ENCODE measurements at regions not wholly inside any gene's neighbourhood (a gene's known extent, or its start where the extent isn't known, plus 50 kb on each side); places are given as distances from the start of the nearest gene placed in this dataset.

DNA sequence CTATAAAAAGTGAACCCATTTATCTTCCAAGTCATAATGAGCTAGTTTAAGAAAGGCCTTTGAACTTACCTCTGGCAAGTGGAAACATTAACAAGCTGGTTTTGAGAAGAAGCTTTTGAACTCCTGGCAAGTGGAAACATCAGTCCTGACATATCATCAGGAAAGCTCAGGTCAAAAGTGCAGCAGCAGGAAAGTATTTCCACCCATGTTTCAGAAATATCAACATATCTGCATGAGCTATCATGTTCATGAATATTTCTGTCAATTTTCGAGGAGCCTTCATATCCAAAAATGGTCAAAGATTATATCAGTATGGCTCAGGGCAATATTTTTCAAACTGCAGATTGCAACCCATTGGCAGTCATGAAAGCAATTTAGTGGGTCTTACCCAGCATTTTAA lies 133.9 kb downstream of the PLK2 start:
- intact Hi-C loops (cut with DNase I; ENCODE audit: low total_unique reads) = no loop called here
- no peak overlapping the region for H3K4me3 ChIP-seq (ENCODE audit: low read depth, poor library complexity, severe bottlenecking)
- no peak for DNase-seq (ENCODE audit: low spot score in 2 of 2)
- 39 to 44% methylated on average over 1 of the region's 1 CpG for WGBS, 2 donors
- TF ChIP-seq, protein P1, sequence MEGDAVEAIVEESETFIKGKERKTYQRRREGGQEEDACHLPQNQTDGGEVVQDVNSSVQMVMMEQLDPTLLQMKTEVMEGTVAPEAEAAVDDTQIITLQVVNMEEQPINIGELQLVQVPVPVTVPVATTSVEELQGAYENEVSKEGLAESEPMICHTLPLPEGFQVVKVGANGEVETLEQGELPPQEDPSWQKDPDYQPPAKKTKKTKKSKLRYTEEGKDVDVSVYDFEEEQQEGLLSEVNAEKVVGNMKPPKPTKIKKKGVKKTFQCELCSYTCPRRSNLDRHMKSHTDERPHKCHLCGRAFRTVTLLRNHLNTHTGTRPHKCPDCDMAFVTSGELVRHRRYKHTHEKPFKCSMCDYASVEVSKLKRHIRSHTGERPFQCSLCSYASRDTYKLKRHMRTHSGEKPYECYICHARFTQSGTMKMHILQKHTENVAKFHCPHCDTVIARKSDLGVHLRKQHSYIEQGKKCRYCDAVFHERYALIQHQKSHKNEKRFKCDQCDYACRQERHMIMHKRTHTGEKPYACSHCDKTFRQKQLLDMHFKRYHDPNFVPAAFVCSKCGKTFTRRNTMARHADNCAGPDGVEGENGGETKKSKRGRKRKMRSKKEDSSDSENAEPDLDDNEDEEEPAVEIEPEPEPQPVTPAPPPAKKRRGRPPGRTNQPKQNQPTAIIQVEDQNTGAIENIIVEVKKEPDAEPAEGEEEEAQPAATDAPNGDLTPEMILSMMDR (IDR thresholded peaks at IDR 0.05) = no peak
- TF ChIP-seq POLR2A (IDR thresholded peaks at IDR 0.05) = no peak

DNA sequence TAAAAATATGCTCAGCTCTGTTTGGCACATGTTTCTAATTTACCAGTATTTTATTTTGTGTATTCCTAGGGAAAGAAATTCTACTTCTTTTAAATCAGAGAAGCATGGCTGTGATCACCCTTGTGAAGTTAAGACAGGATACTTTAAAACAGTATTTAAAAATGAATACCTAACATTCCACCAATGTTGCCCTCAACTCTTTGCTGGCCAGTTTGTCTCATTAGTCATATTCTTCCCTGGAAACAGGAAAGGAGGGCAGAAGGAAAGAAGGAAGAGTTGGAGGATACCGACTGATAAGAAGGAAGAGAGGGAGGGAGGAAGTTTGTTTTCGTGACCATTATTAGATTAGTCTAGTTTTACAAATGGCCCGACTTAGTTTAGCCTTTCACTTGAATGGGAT lies 137.4 kb downstream of the PLK2 start:
- intact Hi-C loops (cut with DNase I; ENCODE audit: low total_unique reads) = no loop called here
- no peak overlapping the region for H3K4me3 ChIP-seq (ENCODE audit: low read depth, poor library complexity, severe bottlenecking)
- 50 to 51% methylated on average over 3 of the region's 3 CpGs for WGBS, 2 donors
- no peak for DNase-seq (ENCODE audit: low spot score in 2 of 2)
- TF ChIP-seq, protein P1 (IDR thresholded peaks at IDR 0.05) = no peak
- no peak for TF ChIP-seq POLR2A (IDR thresholded peaks at IDR 0.05)

DNA sequence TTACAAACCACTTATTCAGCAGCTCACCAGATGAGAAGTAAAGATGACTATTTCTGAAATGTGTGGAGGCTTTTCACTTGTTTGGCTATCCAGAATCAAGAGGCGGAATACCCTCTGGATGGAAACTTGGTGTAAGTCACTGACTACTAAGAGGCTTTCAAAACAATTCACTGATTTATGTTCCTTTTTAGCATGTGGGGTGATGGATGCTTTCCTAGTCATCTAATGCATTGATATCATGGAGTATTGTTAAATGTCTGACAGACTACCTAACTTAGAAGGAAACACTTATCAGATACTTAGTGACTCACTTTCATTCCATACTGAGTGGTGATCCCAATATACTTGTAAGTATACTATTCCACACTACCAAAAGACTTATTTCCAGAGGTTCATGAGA lies 141.4 kb downstream of the PLK2 start:
- intact Hi-C loops (cut with DNase I; ENCODE audit: low total_unique reads) = no loop called here
- TF ChIP-seq, protein P1 (IDR thresholded peaks at IDR 0.05) = no peak
- no peak for TF ChIP-seq POLR2A (IDR thresholded peaks at IDR 0.05)
- no peak overlapping the region for H3K4me3 ChIP-seq (ENCODE audit: low read depth, poor library complexity, severe bottlenecking)
- WGBS, 2 donors = 82 to 88% methylated on average over 1 of the region's 1 CpG
- no peak for DNase-seq (ENCODE audit: low spot score in 2 of 2)

DNA sequence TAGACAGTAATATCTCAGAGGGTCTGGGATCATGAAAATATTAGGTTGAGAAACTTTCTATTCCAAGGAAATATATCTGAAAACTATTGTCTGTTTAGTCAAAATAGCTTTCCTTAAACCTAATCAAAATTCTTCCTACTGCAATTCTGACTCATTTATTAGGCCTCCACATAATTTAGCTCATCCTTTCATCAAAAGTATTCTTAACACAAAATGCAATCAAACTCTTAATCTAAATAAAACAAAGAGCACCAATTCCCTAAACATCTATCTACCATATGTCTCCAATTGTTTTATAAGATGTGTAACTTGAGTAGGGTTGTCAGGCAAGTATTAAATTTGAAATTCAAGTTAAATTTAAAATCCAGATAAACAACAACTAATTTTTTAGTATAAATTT lies 142.1 kb downstream of the PLK2 start:
- intact Hi-C loops (cut with DNase I; ENCODE audit: low total_unique reads) = no loop called here
- no peak overlapping the region for H3K4me3 ChIP-seq (ENCODE audit: low read depth, poor library complexity, severe bottlenecking)
- TF ChIP-seq, protein P1 (IDR thresholded peaks at IDR 0.05) = no peak
- TF ChIP-seq POLR2A (IDR thresholded peaks at IDR 0.05) = no peak
- DNase-seq (ENCODE audit: low spot score in 2 of 2) = no peak

DNA sequence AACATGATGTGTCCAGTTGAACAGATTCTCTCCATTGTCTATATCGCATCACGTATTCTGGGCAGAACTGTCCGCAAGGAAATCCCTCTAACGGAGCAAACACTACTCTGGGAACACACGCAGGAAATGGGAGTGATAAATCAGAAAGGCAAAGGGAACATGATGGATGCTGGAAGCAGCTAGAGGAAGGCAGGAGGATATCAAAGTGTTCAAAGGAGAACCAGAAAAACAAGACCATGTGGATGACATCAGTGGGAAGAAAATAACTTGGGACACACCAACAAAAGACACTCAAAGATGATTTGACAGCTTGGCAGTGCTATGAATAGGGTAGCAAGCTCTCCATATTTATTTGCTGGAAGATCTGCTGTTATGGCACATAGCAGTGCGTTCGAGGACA lies 142.9 kb downstream of the PLK2 start:
- 73 to 78% methylated on average over 7 of the region's 7 CpGs for WGBS, 2 donors
- no peak for TF ChIP-seq POLR2A (IDR thresholded peaks at IDR 0.05)
- TF ChIP-seq, protein P1 (IDR thresholded peaks at IDR 0.05) = no peak
- no peak overlapping the region for H3K4me3 ChIP-seq (ENCODE audit: low read depth, poor library complexity, severe bottlenecking)
- intact Hi-C loops (cut with DNase I; ENCODE audit: low total_unique reads) = no loop called here
- DNase-seq (ENCODE audit: low spot score in 2 of 2) = no peak

DNA sequence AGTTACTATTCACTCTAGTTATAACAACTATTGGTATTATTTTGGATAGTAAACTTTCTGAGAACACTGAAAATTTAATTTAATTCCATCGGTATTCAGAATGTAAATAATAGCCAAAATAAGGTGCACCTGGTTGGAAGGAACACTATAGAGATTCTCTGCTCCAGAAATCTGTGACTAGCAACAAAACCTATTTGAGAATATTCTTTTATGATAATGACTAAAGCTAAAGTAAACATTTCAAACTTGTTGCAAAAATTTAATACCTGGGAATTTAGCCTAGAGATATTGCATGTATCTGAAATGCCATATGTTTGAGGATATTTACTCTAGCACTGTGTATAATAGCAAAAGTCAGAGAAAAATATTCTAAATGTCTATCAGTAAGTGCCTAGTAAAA lies 144.1 kb downstream of the PLK2 start:
- no peak overlapping the region for H3K4me3 ChIP-seq (ENCODE audit: low read depth, poor library complexity, severe bottlenecking)
- intact Hi-C loops (cut with DNase I; ENCODE audit: low total_unique reads) = no loop called here
- WGBS, 2 donors = 93 to 95% methylated on average over 1 of the region's 1 CpG
- TF ChIP-seq POLR2A (IDR thresholded peaks at IDR 0.05) = no peak
- TF ChIP-seq, protein P1 (IDR thresholded peaks at IDR 0.05) = no peak
- no peak for DNase-seq (ENCODE audit: low spot score in 2 of 2)

All from lower leg skin (tissue), 4 donors.